AG04449 (cell line): ENCODE measurements at regions not wholly inside any gene's neighbourhood (a gene's known extent, or its start where the extent isn't known, plus 50 kb on each side); places are given as distances from the start of the nearest gene placed in this dataset.

Experiments
- CTCF ChIA-PET: fragments of 350-600 bp; formaldehyde crosslinking; extraction: SDS; loops from one replicate; lab custom pipeline; 2021; ENCODE audit warnings: antibody characterized with exemption; lab: Yijun Ruan, JAX
- POLR2A ChIA-PET: fragments of 400-600, 350-600 bp; formaldehyde crosslinking; extraction: SDS; loops from one replicate; lab custom pipeline; 2020; ENCODE audit warnings: antibody characterized with exemption, inconsistent platforms; lab: Yijun Ruan, JAX
- DNase-seq: peaks from one replicate; pipeline ENCODE4 v3.0.0-alpha.2; 2010; ENCODE audit warnings: low read depth, low spot score
- H3K4me3 ChIP-seq: 2 replicates; pipeline ENCODE4 v1.5.1; 2011; ENCODE audit warnings: low read depth, mild to moderate bottlenecking, control low read depth, low read length
- TF ChIP-seq, protein P1 (sequence below): IDR thresholded peaks from one replicate; pipeline ENCODE4 v1.5.1; 2011; ENCODE audit warnings: mild to moderate bottlenecking, moderate library complexity, low read length, control low read depth, inconsistent platforms; ENCODE audit not compliant: insufficient read depth; ENCODE audit errors: missing control alignments

DNA sequence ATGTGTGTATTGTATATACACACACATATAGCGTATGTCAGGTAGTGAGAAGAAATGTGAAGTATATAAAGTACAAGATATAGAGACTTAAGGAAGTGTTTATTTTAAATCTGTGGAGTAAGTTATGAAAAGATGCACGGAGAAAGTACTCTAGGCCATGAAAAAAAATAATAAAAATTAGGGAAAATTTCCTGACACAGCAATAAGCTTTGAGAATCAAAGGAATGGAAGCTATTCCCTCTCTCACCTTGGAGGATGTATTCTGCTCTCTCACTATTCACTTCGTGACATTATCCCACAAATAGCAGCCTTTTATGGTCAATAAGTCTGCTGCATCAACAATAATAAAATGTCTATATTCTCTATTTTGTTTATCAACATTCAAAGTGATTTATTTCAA lies 700.4 kb upstream of the RGS18 start:
- TF ChIP-seq, protein P1, sequence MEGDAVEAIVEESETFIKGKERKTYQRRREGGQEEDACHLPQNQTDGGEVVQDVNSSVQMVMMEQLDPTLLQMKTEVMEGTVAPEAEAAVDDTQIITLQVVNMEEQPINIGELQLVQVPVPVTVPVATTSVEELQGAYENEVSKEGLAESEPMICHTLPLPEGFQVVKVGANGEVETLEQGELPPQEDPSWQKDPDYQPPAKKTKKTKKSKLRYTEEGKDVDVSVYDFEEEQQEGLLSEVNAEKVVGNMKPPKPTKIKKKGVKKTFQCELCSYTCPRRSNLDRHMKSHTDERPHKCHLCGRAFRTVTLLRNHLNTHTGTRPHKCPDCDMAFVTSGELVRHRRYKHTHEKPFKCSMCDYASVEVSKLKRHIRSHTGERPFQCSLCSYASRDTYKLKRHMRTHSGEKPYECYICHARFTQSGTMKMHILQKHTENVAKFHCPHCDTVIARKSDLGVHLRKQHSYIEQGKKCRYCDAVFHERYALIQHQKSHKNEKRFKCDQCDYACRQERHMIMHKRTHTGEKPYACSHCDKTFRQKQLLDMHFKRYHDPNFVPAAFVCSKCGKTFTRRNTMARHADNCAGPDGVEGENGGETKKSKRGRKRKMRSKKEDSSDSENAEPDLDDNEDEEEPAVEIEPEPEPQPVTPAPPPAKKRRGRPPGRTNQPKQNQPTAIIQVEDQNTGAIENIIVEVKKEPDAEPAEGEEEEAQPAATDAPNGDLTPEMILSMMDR = no peak
- POLR2A ChIA-PET = no interaction called here
- CTCF ChIA-PET = no interaction called here
- no peak for DNase-seq
- no peak overlapping the region for H3K4me3 ChIP-seq

DNA sequence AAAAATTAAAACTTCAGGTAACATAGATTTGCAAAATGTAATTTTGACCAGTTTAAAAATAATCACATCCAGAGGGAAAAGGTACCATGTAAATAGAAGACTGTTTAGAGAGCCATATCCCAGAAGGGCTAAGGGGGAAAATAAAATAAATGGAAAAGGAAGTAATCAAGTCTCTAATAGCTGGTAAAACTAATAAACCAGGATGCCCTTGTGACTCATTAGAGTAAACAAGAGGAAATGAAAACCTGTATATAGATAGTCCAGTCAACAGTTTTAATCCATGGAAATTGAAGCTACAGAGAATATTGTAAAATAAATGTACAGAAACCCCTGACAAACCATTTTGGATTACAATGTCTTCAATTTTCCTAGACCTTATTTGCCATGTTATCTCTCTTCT lies 698.0 kb upstream of the RGS18 start:
- CTCF ChIA-PET = no interaction called here
- no peak overlapping the region for H3K4me3 ChIP-seq
- DNase-seq = no peak
- TF ChIP-seq, protein P1 = no peak
- POLR2A ChIA-PET = no interaction called here

DNA sequence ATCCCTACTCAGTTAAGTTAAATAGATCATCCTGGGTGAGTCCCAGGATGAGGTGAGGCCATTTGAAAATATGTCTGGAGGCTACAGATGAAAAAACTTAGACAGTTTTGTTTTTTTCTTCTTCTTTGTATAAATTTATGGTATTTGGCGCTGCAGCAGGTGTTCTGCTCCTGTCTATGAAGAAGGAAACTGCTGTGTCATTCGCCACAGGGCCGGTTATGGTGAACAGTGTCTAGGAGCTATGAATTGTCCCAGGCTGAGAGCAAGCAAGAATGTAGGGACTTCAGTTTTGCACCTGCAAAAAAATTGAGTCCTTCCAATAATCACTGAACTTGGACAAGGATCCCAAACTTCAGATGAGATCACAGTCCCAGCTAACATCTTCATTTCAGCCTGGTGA lies 674.3 kb upstream of the RGS18 start:
- POLR2A ChIA-PET = no interaction called here
- CTCF ChIA-PET = no interaction called here
- H3K4me3 ChIP-seq = no peak overlapping the region
- no peak for DNase-seq
- TF ChIP-seq, protein P1 = no peak

DNA sequence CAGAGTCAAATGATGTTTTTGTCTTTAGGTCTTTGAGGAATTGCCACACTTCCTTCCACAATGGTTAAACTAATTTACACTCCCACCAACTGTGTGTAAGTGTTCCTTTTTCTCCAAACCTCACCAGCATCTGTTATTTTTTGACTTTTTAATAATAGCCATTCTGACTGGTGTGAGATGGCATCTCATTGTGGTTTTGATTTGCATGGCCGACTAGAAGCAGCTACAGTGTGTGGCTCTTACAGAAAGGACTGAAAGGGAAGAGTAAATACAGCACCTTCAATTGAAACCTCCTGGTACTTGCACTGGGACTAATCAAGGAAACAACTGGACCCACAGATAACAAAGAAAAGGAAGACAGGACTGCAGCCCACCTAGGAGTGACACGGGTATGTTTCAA lies 668.0 kb upstream of the RGS18 start:
- no peak for DNase-seq
- no peak overlapping the region for H3K4me3 ChIP-seq
- POLR2A ChIA-PET = no interaction called here
- CTCF ChIA-PET = no interaction called here
- TF ChIP-seq, protein P1 = no peak

DNA sequence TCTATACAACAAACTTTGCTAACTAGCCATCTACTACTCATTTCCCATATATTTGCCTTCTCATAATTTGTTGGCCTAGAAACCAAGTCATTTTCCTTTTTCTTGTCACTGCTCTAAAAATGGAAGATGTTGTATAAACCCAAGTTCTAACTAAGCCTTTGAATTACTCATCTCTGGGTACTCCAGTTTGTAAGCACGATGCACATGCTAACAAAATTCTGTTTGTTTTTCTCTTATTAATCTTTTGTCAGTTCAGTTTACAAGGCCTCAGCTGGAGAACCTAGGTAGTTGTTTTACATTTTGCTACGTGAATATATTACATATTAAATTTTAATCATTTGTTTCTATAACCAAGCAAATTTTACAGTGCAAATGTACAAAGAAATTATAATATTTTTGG lies 663.2 kb upstream of the RGS18 start:
- ChIA-PET CTCF (no interaction called here), POLR2A (no interaction called here)
- H3K4me3 ChIP-seq = no peak overlapping the region
- no peak for DNase-seq
- TF ChIP-seq, protein P1 = no peak

DNA sequence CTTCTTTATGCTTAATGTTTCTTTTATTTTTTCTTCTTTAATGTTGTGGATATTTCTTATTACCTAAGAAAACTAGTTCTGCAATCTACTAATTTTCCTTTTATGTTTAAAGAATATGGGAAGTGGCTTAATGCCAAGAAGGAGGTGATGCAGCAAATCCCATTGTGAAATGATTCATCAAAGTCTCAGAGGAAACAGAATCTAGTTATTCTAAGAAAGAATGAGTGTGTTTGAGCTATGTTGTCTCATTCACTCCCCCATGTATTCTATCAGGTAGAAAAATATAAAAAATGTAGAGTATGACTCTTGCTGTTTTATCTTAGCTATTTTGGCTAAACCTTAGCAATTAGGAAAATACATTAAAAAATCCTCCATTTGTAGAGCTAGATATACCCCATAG lies 659.9 kb upstream of the RGS18 start:
- CTCF ChIA-PET = no interaction called here
- TF ChIP-seq, protein P1 = no peak
- no peak overlapping the region for H3K4me3 ChIP-seq
- POLR2A ChIA-PET = no interaction called here
- DNase-seq = no peak
